ENCODE measurements at regions not wholly inside any gene's neighbourhood (a gene's known extent, or its start where the extent isn't known, plus 50 kb on each side); places are given as distances from the start of the nearest gene placed in this dataset.

DNA sequence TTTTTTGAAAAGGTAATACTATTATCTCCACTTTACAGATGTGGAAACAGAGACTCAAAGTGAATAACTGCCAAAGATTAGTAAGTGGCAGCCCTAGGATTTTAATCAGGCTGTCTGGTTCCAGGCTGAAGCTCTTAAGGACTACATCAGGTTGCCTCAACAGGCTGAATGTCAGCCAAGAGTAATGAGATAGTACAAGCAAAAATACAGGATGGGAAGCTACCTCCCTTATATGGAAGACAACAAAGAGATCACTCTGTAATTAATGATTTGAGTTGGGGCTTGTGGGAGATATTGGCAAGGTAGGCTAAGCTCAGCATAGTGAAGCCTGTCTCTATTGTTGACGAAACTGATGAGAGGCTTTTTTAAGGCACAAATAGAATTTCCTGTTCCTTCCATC lies 323.1 kb downstream of the KCNJ3 start:
- Histone ChIP-seq H3K9me3 (no peaks in the 10 kb centered on the region), H3K27ac (no peak overlapping the region), H3K27me3 (no peaks in the 10 kb centered on the region), H3K36me3 (no peaks in the 10 kb centered on the region), H3K4me1 (no peaks in the 10 kb centered on the region), H3K4me3 (no peak overlapping the region)
- no peak for DNase-seq
- TF ChIP-seq POLR2A (IDR thresholded peaks at IDR 0.05) (no peak), CTCF (IDR thresholded peaks at IDR 0.05) (no peak)
- intact Hi-C loops (cut with DNase I; ENCODE audit: low total_unique reads) = no loop called here

GRCh38 chr2:155020246-155020645 lies 321.8 kb downstream of the KCNJ3 start:
- no peaks in the 10 kb centered on the region for H3K27me3 ChIP-seq
- H3K4me1 ChIP-seq = no peaks in the 10 kb centered on the region
- TF ChIP-seq POLR2A (IDR thresholded peaks at IDR 0.05) (no peak), CTCF (IDR thresholded peaks at IDR 0.05) (no peak)
- H3K36me3 ChIP-seq = no peaks in the 10 kb centered on the region
- H3K9me3 ChIP-seq = no peaks in the 10 kb centered on the region
- no peak for DNase-seq
- intact Hi-C loops (cut with DNase I; ENCODE audit: low total_unique reads) = no loop called here
- H3K27ac ChIP-seq = no peak overlapping the region
- no peak overlapping the region for H3K4me3 ChIP-seq

- no peaks in the 10 kb centered on the region for H3K36me3 ChIP-seq
- TF ChIP-seq CTCF (IDR thresholded peaks at IDR 0.05) = no peak
- TF ChIP-seq POLR2A (IDR thresholded peaks at IDR 0.05) = no peak
- no peaks in the 10 kb centered on the region for H3K4me1 ChIP-seq
- no peak for DNase-seq
- H3K27ac ChIP-seq = no peak overlapping the region
- H3K4me3 ChIP-seq = no peak overlapping the region
- no peaks in the 10 kb centered on the region for H3K27me3 ChIP-seq
- intact Hi-C loops (cut with DNase I; ENCODE audit: low total_unique reads) = no loop called here
- H3K9me3 ChIP-seq = no peaks in the 10 kb centered on the region
Measured at GRCh38 chr2:155010925-155011324, 312.4 kb downstream of the KCNJ3 start.

GRCh38 chr2:154995361-154995760 lies 296.9 kb downstream of the KCNJ3 start:
- Histone ChIP-seq H3K27ac (no peak overlapping the region), H3K27me3 (no peaks in the 10 kb centered on the region), H3K36me3 (no peaks in the 10 kb centered on the region), H3K4me1 (no peaks in the 10 kb centered on the region), H3K4me3 (no peak overlapping the region), H3K9me3 (no peaks in the 10 kb centered on the region)
- intact Hi-C loops (cut with DNase I; ENCODE audit: low total_unique reads) = no loop called here
- TF ChIP-seq CTCF (IDR thresholded peaks at IDR 0.05) = no peak
- no peak for TF ChIP-seq POLR2A (IDR thresholded peaks at IDR 0.05)
- no peak for DNase-seq

GRCh38 chr2:154992826-154993225 lies 294.3 kb downstream of the KCNJ3 start:
- no peaks in the 10 kb centered on the region for H3K36me3 ChIP-seq
- no peak for DNase-seq
- TF ChIP-seq POLR2A (IDR thresholded peaks at IDR 0.05) (no peak), CTCF (IDR thresholded peaks at IDR 0.05) (no peak)

More at GRCh38 chr2:154992826-154993225, 294.3 kb downstream of the KCNJ3 start:
- Histone ChIP-seq H3K9me3 (no peaks in the 10 kb centered on the region), H3K27ac (no peak overlapping the region), H3K4me3 (no peak overlapping the region), H3K4me1 (no peaks in the 10 kb centered on the region), H3K27me3 (no peaks in the 10 kb centered on the region)
- intact Hi-C loops (cut with DNase I; ENCODE audit: low total_unique reads) = no loop called here
